Retinal pigment epithelial cell (primary cell): ENCODE measurements at regions not wholly inside any gene's neighbourhood (a gene's known extent, or its start where the extent isn't known, plus 50 kb on each side); places are given as distances from the start of the nearest gene placed in this dataset.
A peak's percentile ranks its signal among the peaks of the same experiment; 100 is the strongest.

Experiments
- DNase-seq: peaks from one replicate; pipeline ENCODE4 v3.0.0-alpha.2; 2010; ENCODE audit warnings: low read depth
- H3K4me3 ChIP-seq: 2 replicates; pipeline ENCODE4 v1.5.1; 2011; ENCODE audit warnings: mild to moderate bottlenecking, low read length, control low read depth, moderate library complexity
- CTCF ChIP-seq: conservative IDR thresholded peaks from 2 replicates; pipeline ENCODE4 v1.5.1; 2011; ENCODE audit warnings: low read depth, low read length, control low read depth, inconsistent platforms

GRCh38 chr6:156413154-156413553, 364.0 kb upstream of the ARID1B start:
- DNase-seq, result no peak
- TF ChIP-seq CTCF, result no peak
- no peak overlapping the region for H3K4me3 ChIP-seq

GRCh38 chr6:156410649-156411048, 366.5 kb upstream of the ARID1B start:
- peak; percentile 30 for TF ChIP-seq CTCF
- DNase-seq, result no peak
- H3K4me3 ChIP-seq, result no peak overlapping the region

GRCh38 chr6:156408655-156409054, 368.5 kb upstream of the ARID1B start:
- no peak overlapping the region for H3K4me3 ChIP-seq
- DNase-seq, result no peak
- TF ChIP-seq CTCF, result no peak

- no peak overlapping the region for H3K4me3 ChIP-seq
- TF ChIP-seq CTCF, result no peak
- DNase-seq, result no peak
These were observed 369.8 kb upstream of the ARID1B start for GRCh38 chr6:156407334-156407733.

GRCh38 chr6:156406688-156407087, 370.5 kb upstream of the ARID1B start:
- no peak overlapping the region for H3K4me3 ChIP-seq
- no peak for TF ChIP-seq CTCF
- DNase-seq, result no peak

GRCh38 chr6:156406099-156406498, 371.1 kb upstream of the ARID1B start:
- TF ChIP-seq CTCF, result no peak
- no peak for DNase-seq

GRCh38 chr6:156402628-156403027, 374.6 kb upstream of the ARID1B start:
- TF ChIP-seq CTCF, result no peak
- DNase-seq, result no peak

More at GRCh38 chr6:156406099-156406498, 371.1 kb upstream of the ARID1B start:
- H3K4me3 ChIP-seq, result no peak overlapping the region

More at GRCh38 chr6:156402628-156403027, 374.6 kb upstream of the ARID1B start:
- H3K4me3 ChIP-seq, result no peak overlapping the region
